HEK293 (cell line): ENCODE measurements at regions not wholly inside any gene's neighbourhood (a gene's known extent, or its start where the extent isn't known, plus 50 kb on each side); places are given as distances from the start of the nearest gene placed in this dataset.

Experiments
- SCRT2 ChIP-seq: fragments of 450-650 bp; formaldehyde crosslinking; IDR thresholded peaks from 2 replicates; pipeline ENCODE4 v1.5.1; 2016; ENCODE audit warnings: missing biosample characterization, missing genetic modification characterization
- ZNF544 ChIP-seq: fragments of 450-650 bp; formaldehyde crosslinking; IDR thresholded peaks from 2 replicates; pipeline ENCODE4 v1.5.0; 2017; ENCODE audit warnings: missing biosample characterization, missing genetic modification characterization
- TF ChIP-seq, protein P1 (sequence below): fragments of 450-650 bp; formaldehyde crosslinking; IDR thresholded peaks from 2 replicates; pipeline ENCODE4 v1.5.1; 2016; ENCODE audit warnings: missing biosample characterization, missing genetic modification characterization
- TF ChIP-seq, protein P2 (sequence below): fragments of 450-650 bp; formaldehyde crosslinking; IDR thresholded peaks from 2 replicates; pipeline ENCODE4 v1.5.0; 2017; ENCODE audit warnings: missing biosample characterization, missing genetic modification characterization, borderline replicate concordance

DNA sequence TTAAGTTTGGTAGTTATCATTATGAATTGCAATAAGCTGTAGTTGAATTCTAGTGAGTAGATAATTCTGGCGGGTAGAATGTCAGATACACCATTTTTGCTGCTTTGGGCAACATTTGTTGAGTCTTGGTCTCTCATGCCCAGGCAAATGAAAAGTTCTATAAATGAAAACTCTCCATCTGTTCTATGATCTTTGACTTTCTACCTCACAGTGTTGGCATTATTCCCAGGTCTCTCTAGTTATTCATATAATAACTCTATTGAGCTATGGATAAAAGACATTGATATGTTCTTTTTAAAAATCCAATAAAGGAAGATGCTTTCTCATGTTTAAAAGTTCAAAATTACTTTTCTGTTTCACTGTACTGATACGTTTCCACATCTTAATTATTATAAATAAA is 415.3 kb upstream of the SEMA3D start:
- TF ChIP-seq, protein P1, sequence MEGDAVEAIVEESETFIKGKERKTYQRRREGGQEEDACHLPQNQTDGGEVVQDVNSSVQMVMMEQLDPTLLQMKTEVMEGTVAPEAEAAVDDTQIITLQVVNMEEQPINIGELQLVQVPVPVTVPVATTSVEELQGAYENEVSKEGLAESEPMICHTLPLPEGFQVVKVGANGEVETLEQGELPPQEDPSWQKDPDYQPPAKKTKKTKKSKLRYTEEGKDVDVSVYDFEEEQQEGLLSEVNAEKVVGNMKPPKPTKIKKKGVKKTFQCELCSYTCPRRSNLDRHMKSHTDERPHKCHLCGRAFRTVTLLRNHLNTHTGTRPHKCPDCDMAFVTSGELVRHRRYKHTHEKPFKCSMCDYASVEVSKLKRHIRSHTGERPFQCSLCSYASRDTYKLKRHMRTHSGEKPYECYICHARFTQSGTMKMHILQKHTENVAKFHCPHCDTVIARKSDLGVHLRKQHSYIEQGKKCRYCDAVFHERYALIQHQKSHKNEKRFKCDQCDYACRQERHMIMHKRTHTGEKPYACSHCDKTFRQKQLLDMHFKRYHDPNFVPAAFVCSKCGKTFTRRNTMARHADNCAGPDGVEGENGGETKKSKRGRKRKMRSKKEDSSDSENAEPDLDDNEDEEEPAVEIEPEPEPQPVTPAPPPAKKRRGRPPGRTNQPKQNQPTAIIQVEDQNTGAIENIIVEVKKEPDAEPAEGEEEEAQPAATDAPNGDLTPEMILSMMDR (tag by site-specific recombination), result no peak
- TF ChIP-seq ZNF544 (no peak), SCRT2 (tag by site-specific recombination) (no peak)
- TF ChIP-seq, protein P2, sequence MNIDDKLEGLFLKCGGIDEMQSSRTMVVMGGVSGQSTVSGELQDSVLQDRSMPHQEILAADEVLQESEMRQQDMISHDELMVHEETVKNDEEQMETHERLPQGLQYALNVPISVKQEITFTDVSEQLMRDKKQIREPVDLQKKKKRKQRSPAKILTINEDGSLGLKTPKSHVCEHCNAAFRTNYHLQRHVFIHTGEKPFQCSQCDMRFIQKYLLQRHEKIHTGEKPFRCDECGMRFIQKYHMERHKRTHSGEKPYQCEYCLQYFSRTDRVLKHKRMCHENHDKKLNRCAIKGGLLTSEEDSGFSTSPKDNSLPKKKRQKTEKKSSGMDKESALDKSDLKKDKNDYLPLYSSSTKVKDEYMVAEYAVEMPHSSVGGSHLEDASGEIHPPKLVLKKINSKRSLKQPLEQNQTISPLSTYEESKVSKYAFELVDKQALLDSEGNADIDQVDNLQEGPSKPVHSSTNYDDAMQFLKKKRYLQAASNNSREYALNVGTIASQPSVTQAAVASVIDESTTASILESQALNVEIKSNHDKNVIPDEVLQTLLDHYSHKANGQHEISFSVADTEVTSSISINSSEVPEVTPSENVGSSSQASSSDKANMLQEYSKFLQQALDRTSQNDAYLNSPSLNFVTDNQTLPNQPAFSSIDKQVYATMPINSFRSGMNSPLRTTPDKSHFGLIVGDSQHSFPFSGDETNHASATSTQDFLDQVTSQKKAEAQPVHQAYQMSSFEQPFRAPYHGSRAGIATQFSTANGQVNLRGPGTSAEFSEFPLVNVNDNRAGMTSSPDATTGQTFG (tag by site-specific recombination), result no peak
